Keratinocyte (primary cell): ENCODE measurements at regions not wholly inside any gene's neighbourhood (a gene's known extent, or its start where the extent isn't known, plus 50 kb on each side); places are given as distances from the start of the nearest gene placed in this dataset.

Source experiments
- DNase-seq: peaks from one replicate; pipeline ENCODE4 v3.0.0-alpha.2; 2011; ENCODE audit warnings: low read depth, missing footprints, low spot score
- FAIRE-seq: peaks from 2 replicates; lab custom pipeline; 2011; peaks lifted over from hg19 to GRCh38; lab: Jason Lieb, UNC
- H2AFZ ChIP-seq: 2 replicates; pipeline ENCODE4 v1.6.0; 2012; ENCODE audit warnings: low read length, control low read depth, inconsistent platforms; ENCODE audit not compliant: control insufficient read depth
- H3K27ac ChIP-seq: 2 replicates; pipeline ENCODE4 v1.5.1; 2011; ENCODE audit warnings: low read length; ENCODE audit not compliant: control insufficient read depth, insufficient read depth
- H3K27me3 ChIP-seq: 3 replicates; pipeline ENCODE4 v1.6.0; 2011; ENCODE audit warnings: low read length; ENCODE audit not compliant: control insufficient read depth, insufficient read depth; ENCODE audit errors: extremely low read depth
- H3K36me3 ChIP-seq, 2 experiments: 2 replicates in 1 of 2; 3 replicates in 1 of 2; pipeline ENCODE4 v1.5.1; 2011; ENCODE audit warnings: low read length in 2 of 2, mild to moderate bottlenecking in 1 of 2; ENCODE audit not compliant: control insufficient read depth in 2 of 2, insufficient read depth in 2 of 2; ENCODE audit errors: extremely low read depth in 1 of 2
- H3K4me1 ChIP-seq: 3 replicates; pipeline ENCODE4 v1.5.1; 2011; ENCODE audit warnings: low read length; ENCODE audit not compliant: control insufficient read depth, insufficient read depth; ENCODE audit errors: extremely low read depth
- H3K4me2 ChIP-seq: 3 replicates; pipeline ENCODE4 v1.6.0; 2011; ENCODE audit warnings: low read depth, low read length; ENCODE audit not compliant: control insufficient read depth, insufficient read depth; ENCODE audit errors: extremely low read depth
- H3K4me3 ChIP-seq, 3 experiments: fragments of 200-600 bp in 1 of 3; sonication (generic) in 1 of 3; 2 replicates in 2 of 3; 3 replicates in 1 of 3; pipeline ENCODE4 v1.5.1; 2011 to 2016; ENCODE audit warnings: low read length in 3 of 3, mild to moderate bottlenecking in 3 of 3, control low read depth in 2 of 3, inconsistent platforms in 1 of 3, low read depth in 1 of 3, mixed read lengths in 1 of 3, mixed run types in 1 of 3, moderate library complexity in 1 of 3; ENCODE audit not compliant: control insufficient read depth in 2 of 3, insufficient read depth in 2 of 3; ENCODE audit errors: extremely low read depth in 1 of 3
- H3K79me2 ChIP-seq: 2 replicates; pipeline ENCODE4 v1.6.0; 2012; ENCODE audit warnings: low read length; ENCODE audit not compliant: control insufficient read depth, insufficient read depth
- H3K9ac ChIP-seq: 3 replicates; pipeline ENCODE4 v1.6.0; 2011; ENCODE audit warnings: low read length; ENCODE audit not compliant: control insufficient read depth, insufficient read depth; ENCODE audit errors: extremely low read depth
- H3K9me1 ChIP-seq: 3 replicates; pipeline ENCODE4 v1.6.0; 2011; ENCODE audit warnings: low read length; ENCODE audit not compliant: control insufficient read depth, insufficient read depth; ENCODE audit errors: extremely low read depth
- H3K9me3 ChIP-seq: 2 replicates; pipeline ENCODE4 v1.5.1; 2012; ENCODE audit warnings: low read depth, low read length; ENCODE audit not compliant: control insufficient read depth
- H4K20me1 ChIP-seq: 3 replicates; pipeline ENCODE4 v1.6.0; 2011; ENCODE audit warnings: low read length; ENCODE audit not compliant: control insufficient read depth, insufficient read depth; ENCODE audit errors: extremely low read depth
- EZH2 ChIP-seq: IDR thresholded peaks from one replicate; pipeline ENCODE4 v1.6.1; 2012; ENCODE audit warnings: inconsistent platforms, mild to moderate bottlenecking, low read length, moderate library complexity
- dilution Hi-C: fragments of 300-500 bp; cut with MboI; formaldehyde crosslinking; loops from one replicate; pipeline ENCODE4 v1.7.0; 2020; ENCODE audit warnings: low sequenced_read_pairs; ENCODE audit not compliant: extremely low pct_ligation_motif_present
- TF ChIP-seq, protein P1 (sequence below), 3 experiments: IDR thresholded peaks in 1 of 3; conservative IDR thresholded peaks in 1 of 3; optimal IDR thresholded peaks in 1 of 3; 2 replicates in 2 of 3; 3 replicates in 1 of 3; pipeline versions ENCODE3 to v1.5.1; 2011; ENCODE audit warnings: low read length in 3 of 3, mild to moderate bottlenecking in 3 of 3, moderate library complexity in 2 of 3, control low read depth in 1 of 3, inconsistent platforms in 1 of 3; ENCODE audit not compliant: insufficient read depth in 2 of 3; ENCODE audit errors: extremely low read depth in 1 of 3

DNA sequence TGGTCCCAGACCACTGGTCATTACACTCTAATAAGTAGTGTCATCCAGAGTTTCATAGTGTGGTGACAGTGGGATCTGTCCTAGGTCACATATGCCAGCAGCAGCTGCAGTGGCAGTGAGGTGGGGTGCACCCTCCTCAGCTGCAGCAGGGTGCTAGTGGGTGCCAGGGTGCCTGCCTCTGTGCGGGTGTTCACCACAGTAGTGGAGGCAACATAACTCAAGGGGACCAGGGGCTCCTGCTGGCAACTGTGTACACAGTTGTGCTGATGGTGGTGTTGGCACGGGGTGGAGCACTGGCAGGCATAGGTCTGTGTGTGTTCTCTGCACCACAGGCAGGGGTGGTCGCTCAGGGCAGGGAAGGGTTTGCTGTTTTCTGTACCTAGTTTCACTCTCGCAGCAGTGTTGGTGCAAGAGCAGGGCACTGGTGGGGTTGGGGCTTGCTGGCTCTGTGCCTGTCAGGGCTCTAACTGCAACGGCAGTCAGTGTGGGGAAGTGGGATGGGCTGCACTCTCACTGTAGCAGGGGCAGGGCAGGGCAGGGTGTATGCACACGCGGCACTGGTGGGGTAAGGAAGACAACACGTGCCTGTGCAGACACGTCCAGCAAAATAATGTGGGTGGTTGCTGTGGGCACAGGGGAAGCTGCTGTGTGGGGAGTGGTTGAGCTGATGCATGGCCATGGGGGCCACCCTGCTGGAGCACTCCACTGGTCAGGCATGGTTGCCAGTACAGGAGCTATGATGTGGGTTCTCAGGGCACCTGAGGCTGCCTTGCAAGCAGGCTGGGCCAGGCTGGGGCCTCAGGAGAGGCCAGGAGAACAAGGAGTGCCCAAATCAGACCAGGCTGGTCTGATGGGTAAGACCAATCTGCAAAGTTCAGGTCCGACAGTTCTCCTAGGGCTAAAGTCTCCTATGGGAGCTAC, 226.6 kb downstream of the MEIS1 start:
- DNase-seq (no peak), FAIRE-seq (no peak)
- Histone ChIP-seq H3K9ac (no peak overlapping the region), H2AFZ (no peak overlapping the region), H3K36me3 (no peaks in the 10 kb centered on the region), H3K79me2 (no peaks in the 10 kb centered on the region), H3K27me3 (no peaks in the 10 kb centered on the region), H3K4me3 (no peak overlapping the region), H4K20me1 (no peaks in the 10 kb centered on the region), H3K4me1 (no peaks in the 10 kb centered on the region), H3K9me3 (no peaks in the 10 kb centered on the region), H3K4me2 (no peak overlapping the region), H3K27ac (no peak overlapping the region), H3K9me1 (no peaks in the 10 kb centered on the region)
- dilution Hi-C loops: no loop called here
- TF ChIP-seq EZH2: no peak
- TF ChIP-seq, protein P1, sequence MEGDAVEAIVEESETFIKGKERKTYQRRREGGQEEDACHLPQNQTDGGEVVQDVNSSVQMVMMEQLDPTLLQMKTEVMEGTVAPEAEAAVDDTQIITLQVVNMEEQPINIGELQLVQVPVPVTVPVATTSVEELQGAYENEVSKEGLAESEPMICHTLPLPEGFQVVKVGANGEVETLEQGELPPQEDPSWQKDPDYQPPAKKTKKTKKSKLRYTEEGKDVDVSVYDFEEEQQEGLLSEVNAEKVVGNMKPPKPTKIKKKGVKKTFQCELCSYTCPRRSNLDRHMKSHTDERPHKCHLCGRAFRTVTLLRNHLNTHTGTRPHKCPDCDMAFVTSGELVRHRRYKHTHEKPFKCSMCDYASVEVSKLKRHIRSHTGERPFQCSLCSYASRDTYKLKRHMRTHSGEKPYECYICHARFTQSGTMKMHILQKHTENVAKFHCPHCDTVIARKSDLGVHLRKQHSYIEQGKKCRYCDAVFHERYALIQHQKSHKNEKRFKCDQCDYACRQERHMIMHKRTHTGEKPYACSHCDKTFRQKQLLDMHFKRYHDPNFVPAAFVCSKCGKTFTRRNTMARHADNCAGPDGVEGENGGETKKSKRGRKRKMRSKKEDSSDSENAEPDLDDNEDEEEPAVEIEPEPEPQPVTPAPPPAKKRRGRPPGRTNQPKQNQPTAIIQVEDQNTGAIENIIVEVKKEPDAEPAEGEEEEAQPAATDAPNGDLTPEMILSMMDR (optimal IDR thresholded peaks at IDR 0.05 in 1 of 3, IDR thresholded peaks at IDR 0.05 in 1 of 3, conservative IDR thresholded peaks at IDR 0.05 in 1 of 3; ENCODE audit: extremely low read depth in 1 of 3, insufficient read depth in 2 of 3, low read length in 3 of 3): no peak

DNA sequence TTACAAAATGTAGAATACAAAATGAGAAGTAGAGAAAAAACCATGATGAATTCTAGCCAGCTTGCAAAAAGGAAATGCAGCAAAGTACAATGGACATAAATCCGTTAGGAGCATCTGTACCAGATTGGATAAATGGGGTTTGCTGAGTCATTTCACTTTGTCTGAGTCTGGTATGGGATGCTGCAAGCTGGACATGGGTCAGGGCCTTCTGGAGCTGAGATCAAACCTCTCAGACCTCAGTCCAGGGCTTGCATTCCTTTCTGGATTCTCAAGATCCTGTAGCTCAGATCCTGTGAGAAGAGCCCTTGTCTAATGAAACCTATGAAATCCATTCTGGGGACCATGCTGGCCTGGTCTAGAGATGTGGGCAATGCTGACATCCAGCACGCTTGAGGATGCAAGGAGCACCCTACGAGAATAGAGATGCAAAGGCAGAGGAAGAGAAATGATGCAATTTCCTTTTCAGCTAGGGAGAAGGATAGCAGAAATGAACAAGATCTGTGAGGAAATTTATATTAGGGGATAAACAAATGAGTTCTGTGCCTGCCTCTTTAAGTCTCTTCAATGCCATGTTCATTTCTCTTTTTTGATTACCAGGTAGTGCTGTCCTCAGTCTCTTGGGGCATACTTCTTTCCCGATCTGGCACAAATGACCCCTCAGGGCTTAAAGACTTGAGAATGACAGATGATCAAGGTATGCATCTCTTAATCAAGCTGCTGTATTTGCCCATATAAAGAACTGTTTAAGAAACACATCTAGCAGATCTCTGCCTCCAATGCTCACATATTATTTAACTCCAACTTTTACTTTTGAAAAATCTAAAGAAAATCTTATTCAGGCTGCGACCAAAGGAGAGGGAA, 230.4 kb downstream of the MEIS1 start:
- no peak overlapping the region for H3K4me3 ChIP-seq
- H3K27me3 ChIP-seq: no peaks in the 10 kb centered on the region
- H3K36me3 ChIP-seq: no peaks in the 10 kb centered on the region
- no peaks in the 10 kb centered on the region for H3K9me1 ChIP-seq
- H3K4me2 ChIP-seq: no peak overlapping the region
- dilution Hi-C loops: no loop called here
- DNase-seq (no peak), FAIRE-seq (peak; percentile 5)
- no peak overlapping the region for H2AFZ ChIP-seq
- no peaks in the 10 kb centered on the region for H3K79me2 ChIP-seq
- no peak overlapping the region for H3K27ac ChIP-seq
- H4K20me1 ChIP-seq: no peaks in the 10 kb centered on the region
- H3K9ac ChIP-seq: no peak overlapping the region
- no peaks in the 10 kb centered on the region for H3K4me1 ChIP-seq
- no peaks in the 10 kb centered on the region for H3K9me3 ChIP-seq
- TF ChIP-seq, protein P1 (optimal IDR thresholded peaks at IDR 0.05 in 1 of 3, IDR thresholded peaks at IDR 0.05 in 1 of 3, conservative IDR thresholded peaks at IDR 0.05 in 1 of 3; ENCODE audit: extremely low read depth in 1 of 3, insufficient read depth in 2 of 3, low read length in 3 of 3): no peak
